Karpas-422 (cell line): ENCODE measurements at regions not wholly inside any gene's neighbourhood (a gene's known extent, or its start where the extent isn't known, plus 50 kb on each side); places are given as distances from the start of the nearest gene placed in this dataset.
"Not testable (repeated sequence)": the region's sequence is repeated elsewhere in the genome, so short reads cannot be mapped to it uniquely, and the experiment has no call there.

Experiments
- DNase-seq: peaks from one replicate; pipeline ENCODE4 v3.0.0-alpha.2; 2015
- H2AFZ ChIP-seq: fragments of 200-600 bp; sonication (generic); 2 replicates; pipeline ENCODE4 v1.6.1; 2014; ENCODE audit warnings: antibody characterized with exemption, low read length, mixed read lengths
- H3K27ac ChIP-seq: fragments of 200-600 bp; sonication (generic); 2 replicates; pipeline ENCODE4 v1.5.1; 2014; ENCODE audit warnings: mild to moderate bottlenecking, low read length, moderate library complexity
- H3K27me3 ChIP-seq: fragments of 200-600 bp; sonication (generic); 2 replicates; pipeline ENCODE4 v1.6.1; 2014; ENCODE audit warnings: low read length, mixed read lengths
- H3K36me3 ChIP-seq: fragments of 200-600 bp; sonication (generic); 2 replicates; pipeline ENCODE4 v1.6.1; 2014; ENCODE audit warnings: low read length, mixed read lengths; ENCODE audit not compliant: insufficient read depth
- H3K4me1 ChIP-seq: fragments of 200-600 bp; sonication (generic); 2 replicates; pipeline ENCODE4 v1.6.1; 2014; ENCODE audit warnings: mild to moderate bottlenecking, low read length, mixed read lengths
- H3K4me2 ChIP-seq: fragments of 200-600 bp; sonication (generic); 2 replicates; pipeline ENCODE4 v1.6.1; 2014; ENCODE audit warnings: low read length, low read depth, mild to moderate bottlenecking; ENCODE audit not compliant: poor library complexity, severe bottlenecking
- H3K4me3 ChIP-seq: fragments of 200-600 bp; sonication (generic); 2 replicates; pipeline ENCODE4 v1.5.1; 2014; ENCODE audit warnings: mild to moderate bottlenecking, antibody characterized with exemption, low read length, mixed read lengths
- H3K79me2 ChIP-seq: fragments of 200-600 bp; sonication (generic); 2 replicates; pipeline ENCODE4 v1.6.1; 2014; ENCODE audit warnings: mild to moderate bottlenecking, low read length, mixed read lengths
- H3K9ac ChIP-seq: fragments of 200-600 bp; sonication (generic); 2 replicates; pipeline ENCODE4 v1.6.0; 2014; ENCODE audit warnings: low read length
- H3K9me2 ChIP-seq: fragments of 200-600 bp; sonication (generic), shearing (Covaris generic); replicated peaks from 2 replicates; pipeline ENCODE4 v1.6.0; 2014; ENCODE audit warnings: mild to moderate bottlenecking, low read length, moderate library complexity; ENCODE audit not compliant: insufficient read depth
- H3K9me3 ChIP-seq: fragments of 300-700, 200-600 bp; sonication (generic); 2 replicates; pipeline ENCODE4 v1.6.1; 2014; ENCODE audit warnings: low read length, mixed read lengths
- H4K20me1 ChIP-seq: fragments of 200-600 bp; sonication (generic); 2 replicates; pipeline ENCODE4 v1.6.1; 2014; ENCODE audit warnings: mild to moderate bottlenecking, antibody characterized with exemption, low read length, low read depth; ENCODE audit not compliant: insufficient read depth

DNA sequence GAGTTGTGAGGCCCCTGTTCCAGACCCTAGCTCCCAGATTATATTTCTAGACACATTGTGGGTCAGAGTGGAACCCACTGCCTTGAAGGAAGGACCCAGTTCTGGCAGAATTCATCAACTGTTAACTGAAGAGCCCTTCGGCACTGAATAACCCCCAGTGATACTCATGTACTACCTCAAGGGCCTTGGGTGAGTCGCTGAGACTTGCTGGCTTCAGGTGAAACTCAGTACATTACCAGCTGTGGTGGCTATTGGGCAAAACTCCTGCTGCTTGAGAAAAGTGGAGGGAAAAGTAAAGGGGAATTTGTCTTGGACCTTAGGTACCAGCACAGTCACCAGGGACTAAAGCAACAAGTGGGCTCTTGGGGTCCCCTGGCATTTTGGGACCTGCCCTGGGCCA, 394.9 kb upstream of the EPHA3 start:
- Histone ChIP-seq H3K4me2 (no peak overlapping the region), H3K27me3 (no peaks in the 10 kb centered on the region), H2AFZ (no peak overlapping the region), H4K20me1 (no peaks in the 10 kb centered on the region), H3K79me2 (no peaks in the 10 kb centered on the region), H3K4me1 (no peaks in the 10 kb centered on the region), H3K4me3 (no peak overlapping the region), H3K36me3 (no peaks in the 10 kb centered on the region), H3K9ac (no peak overlapping the region), H3K9me2 (no peaks in the 10 kb centered on the region), H3K9me3 (peaks cover 12% of the 10 kb centered on the region), H3K27ac (no peak overlapping the region)
- no peak for DNase-seq

DNA sequence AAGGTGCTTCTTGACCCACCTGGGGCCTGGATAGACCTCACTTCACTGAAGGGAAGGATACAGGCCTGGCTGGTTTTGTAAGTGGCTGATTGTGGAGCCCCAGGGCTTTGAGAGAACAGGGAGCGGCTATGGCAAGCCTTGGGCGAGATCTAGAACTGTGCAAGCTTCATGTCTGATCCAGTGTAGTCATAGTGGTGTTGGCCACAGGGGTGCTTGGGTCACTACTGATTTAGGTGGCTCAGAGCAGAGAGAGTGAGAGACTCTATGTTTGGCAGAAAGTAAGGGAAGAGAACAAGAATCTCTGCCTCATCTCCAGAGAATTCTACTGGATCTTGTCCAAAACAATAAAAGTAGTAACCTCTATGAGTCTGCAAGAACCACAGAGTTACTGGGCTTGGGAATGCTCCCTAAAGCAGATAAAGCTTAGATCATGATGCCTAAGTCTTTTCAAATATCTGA, 394.2 kb upstream of the EPHA3 start:
- peaks cover 10% of the 10 kb centered on the region for H3K9me3 ChIP-seq
- no peak for DNase-seq
- no peaks in the 10 kb centered on the region for H4K20me1 ChIP-seq
- no peak overlapping the region for H3K9ac ChIP-seq
- no peak overlapping the region for H3K27ac ChIP-seq
- H3K4me3 ChIP-seq: no peak overlapping the region
- H2AFZ ChIP-seq: no peak overlapping the region
- no peaks in the 10 kb centered on the region for H3K27me3 ChIP-seq
- no peaks in the 10 kb centered on the region for H3K79me2 ChIP-seq
- H3K4me1 ChIP-seq: no peaks in the 10 kb centered on the region
- no peaks in the 10 kb centered on the region for H3K36me3 ChIP-seq
- no peak overlapping the region for H3K4me2 ChIP-seq
- H3K9me2 ChIP-seq: no peaks in the 10 kb centered on the region

DNA sequence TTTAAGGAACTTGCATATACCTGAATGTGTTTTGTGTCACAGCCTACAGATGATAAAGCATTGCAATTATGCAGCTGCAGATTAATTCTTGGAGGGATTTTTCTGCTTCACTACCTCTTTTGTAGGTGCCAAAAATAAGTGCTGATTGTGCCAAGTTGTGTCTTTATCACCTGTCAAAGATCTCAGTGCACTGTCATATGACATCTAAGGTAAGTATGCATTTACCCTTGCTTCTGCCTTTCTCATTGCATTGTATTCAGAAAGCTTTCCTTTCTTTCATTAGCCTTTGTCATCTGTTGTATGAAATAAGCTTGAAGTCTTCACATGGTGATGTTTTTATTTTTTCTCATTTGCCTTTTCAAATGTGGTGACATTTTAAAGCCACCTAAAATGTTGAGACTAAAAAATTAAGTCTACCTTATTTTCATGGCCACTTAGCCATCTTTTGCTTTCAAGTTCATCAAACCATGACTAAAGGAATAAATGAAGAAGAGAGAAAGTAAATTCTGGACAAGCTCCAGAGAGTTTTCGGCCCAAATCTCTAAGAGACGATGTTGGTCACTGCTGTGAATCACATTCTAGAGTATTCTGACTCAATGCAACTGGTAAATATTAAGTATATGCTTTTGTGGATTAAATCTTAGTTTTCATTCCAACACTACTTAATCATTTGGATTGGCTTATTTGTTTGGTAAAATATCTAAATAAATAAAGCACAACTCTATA, 381.8 kb upstream of the EPHA3 start:
- Histone ChIP-seq H3K27me3 (no peaks in the 10 kb centered on the region), H3K27ac (no peak overlapping the region), H4K20me1 (no peaks in the 10 kb centered on the region), H3K4me3 (no peak overlapping the region), H3K9me2 (no peaks in the 10 kb centered on the region; the same call in 1 of the 2 replicates), H3K79me2 (no peaks in the 10 kb centered on the region), H2AFZ (no peak overlapping the region), H3K36me3 (no peaks in the 10 kb centered on the region), H3K9ac (no peak overlapping the region), H3K9me3 (peaks cover 4% of the 10 kb centered on the region; the same call in 1 of the 2 replicates), H3K4me1 (no peaks in the 10 kb centered on the region), H3K4me2 (no peak overlapping the region)
- no peak for DNase-seq

DNA sequence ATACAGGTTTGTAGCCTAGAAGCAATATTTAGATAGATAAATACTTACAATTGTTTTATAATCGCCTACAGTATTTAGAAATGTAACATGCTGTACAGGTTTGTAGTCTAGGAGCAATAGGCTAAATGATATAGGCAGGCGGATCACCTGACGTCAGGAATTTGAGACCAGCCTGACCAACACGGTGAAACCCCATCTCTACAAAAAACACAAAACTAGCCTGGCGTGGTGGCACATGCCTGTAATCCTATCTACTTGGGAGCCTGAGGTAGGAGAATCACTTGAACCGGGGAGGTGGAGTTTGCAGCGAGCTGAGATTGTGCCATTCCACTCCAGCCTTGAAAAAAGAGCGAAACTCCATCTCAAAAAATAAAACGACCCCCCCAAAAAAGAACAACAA, 375.2 kb upstream of the EPHA3 start:
- no peaks in the 10 kb centered on the region for H3K9me2 ChIP-seq

GRCh38 chr3:88742106-88742505, 365.3 kb upstream of the EPHA3 start:
- H3K4me3 ChIP-seq: no peak overlapping the region
- no peaks in the 10 kb centered on the region for H3K27me3 ChIP-seq
- no peak overlapping the region for H3K9ac ChIP-seq
- H3K36me3 ChIP-seq: no peaks in the 10 kb centered on the region
- H3K9me3 ChIP-seq: peaks cover 19% of the 10 kb centered on the region; the same call in 1 of the 2 replicates
- no peaks in the 10 kb centered on the region for H4K20me1 ChIP-seq
- no peaks in the 10 kb centered on the region for H3K4me1 ChIP-seq
- no peaks in the 10 kb centered on the region for H3K9me2 ChIP-seq
- no peak for DNase-seq
- no peaks in the 10 kb centered on the region for H3K79me2 ChIP-seq
- no peak overlapping the region for H3K4me2 ChIP-seq
- no peak overlapping the region for H3K27ac ChIP-seq
- H2AFZ ChIP-seq: no peak overlapping the region

More for the DNA sequence above, 375.2 kb upstream of the EPHA3 start:
- Histone ChIP-seq H3K4me1 (no peaks in the 10 kb centered on the region), H3K4me3 (no peak overlapping the region), H2AFZ (no peak overlapping the region), H3K36me3 (no peaks in the 10 kb centered on the region), H3K27ac (no peak overlapping the region), H3K27me3 (no peaks in the 10 kb centered on the region), H3K9me3 (peaks cover 3% of the 10 kb centered on the region; the same call in 1 of the 2 replicates), H4K20me1 (no peaks in the 10 kb centered on the region), H3K9ac (no peak overlapping the region), H3K4me2 (no peak overlapping the region), H3K79me2 (no peaks in the 10 kb centered on the region)
- no peak for DNase-seq

DNA sequence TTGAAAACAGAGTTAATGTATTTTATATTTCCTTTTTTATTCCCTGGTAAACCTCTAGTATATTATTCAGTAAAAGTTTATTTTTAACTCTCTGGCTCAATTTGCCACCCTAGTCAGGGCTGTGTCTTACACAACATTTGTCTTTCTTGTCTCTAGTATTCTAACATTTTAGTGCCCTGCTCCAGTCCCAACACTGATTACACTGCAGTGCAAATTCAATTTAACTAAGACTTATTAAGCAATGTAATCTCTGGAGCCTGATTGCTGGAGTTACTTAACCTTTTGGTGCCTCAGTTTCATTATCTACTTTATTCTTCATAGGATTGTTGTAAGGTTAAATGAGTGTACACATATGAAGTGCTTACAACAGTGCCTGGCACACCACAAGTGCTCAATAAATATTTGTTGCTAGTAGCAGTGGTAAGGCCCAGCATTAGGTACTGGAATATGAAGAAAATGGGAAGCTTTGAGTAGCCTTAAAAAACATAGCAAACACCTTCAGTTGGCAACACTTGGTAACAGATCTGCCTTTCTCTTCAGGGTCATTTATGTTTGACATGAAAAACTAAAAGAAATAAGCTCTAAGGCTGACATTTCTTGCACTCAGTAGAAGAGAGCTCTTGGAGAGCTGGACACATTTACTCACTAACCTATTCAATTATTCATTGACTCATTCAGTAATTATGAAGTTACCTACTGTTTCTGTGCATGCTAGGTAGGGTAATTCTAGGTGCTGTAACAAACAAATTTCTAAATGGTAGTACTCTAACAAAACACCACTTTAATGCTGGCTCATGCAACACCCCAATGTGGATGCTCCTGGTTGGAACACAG, 364.5 kb upstream of the EPHA3 start:
- Histone ChIP-seq H2AFZ (no peak overlapping the region), H3K9me2 (no peaks in the 10 kb centered on the region), H3K27me3 (no peaks in the 10 kb centered on the region), H3K9me3 (peaks cover 17% of the 10 kb centered on the region; the same call in 1 of the 2 replicates), H3K36me3 (no peaks in the 10 kb centered on the region), H3K27ac (no peak overlapping the region), H3K4me3 (no peak overlapping the region), H4K20me1 (no peaks in the 10 kb centered on the region), H3K4me1 (no peaks in the 10 kb centered on the region), H3K79me2 (no peaks in the 10 kb centered on the region), H3K4me2 (no peak overlapping the region), H3K9ac (no peak overlapping the region)
- DNase-seq: no peak

GRCh38 chr3:88744896-88745295, 362.5 kb upstream of the EPHA3 start:
- Histone ChIP-seq H3K9me2 (no peaks in the 10 kb centered on the region), H3K4me3 (no peak overlapping the region), H4K20me1 (no peaks in the 10 kb centered on the region), H3K4me1 (no peaks in the 10 kb centered on the region), H2AFZ (no peak overlapping the region), H3K27me3 (no peaks in the 10 kb centered on the region), H3K9ac (no peak overlapping the region), H3K27ac (no peak overlapping the region), H3K36me3 (no peaks in the 10 kb centered on the region), H3K9me3 (peaks cover 17% of the 10 kb centered on the region; the same call in 1 of the 2 replicates), H3K4me2 (no peak overlapping the region), H3K79me2 (no peaks in the 10 kb centered on the region)
- no peak for DNase-seq

GRCh38 chr3:88747145-88747544, 360.3 kb upstream of the EPHA3 start:
- peaks cover 10% of the 10 kb centered on the region; the same call in 1 of the 2 replicates for H3K9me3 ChIP-seq
- not testable (repeated sequence) for H3K27ac ChIP-seq, H3K4me1 ChIP-seq, H4K20me1 ChIP-seq, H3K27me3 ChIP-seq, H3K79me2 ChIP-seq, H3K9me2 ChIP-seq, H3K4me2 ChIP-seq, DNase-seq, H2AFZ ChIP-seq, H3K9ac ChIP-seq, H3K4me3 ChIP-seq, H3K36me3 ChIP-seq
